COLO668 (cell line): ENCODE measurements at regions not wholly inside any gene's neighbourhood (a gene's known extent, or its start where the extent isn't known, plus 50 kb on each side); places are given as distances from the start of the nearest gene placed in this dataset.
A peak's percentile ranks its signal among the peaks of the same experiment; 100 is the strongest.
"Not testable (repeated sequence)": the region's sequence is repeated elsewhere in the genome, so short reads cannot be mapped to it uniquely, and the experiment has no call there.

Experiments
- DNase-seq: peaks from one replicate; lab custom pipeline; 2025; ENCODE audit not compliant: unreplicated experiment; lab: John Stamatoyannopoulos, UW

DNA sequence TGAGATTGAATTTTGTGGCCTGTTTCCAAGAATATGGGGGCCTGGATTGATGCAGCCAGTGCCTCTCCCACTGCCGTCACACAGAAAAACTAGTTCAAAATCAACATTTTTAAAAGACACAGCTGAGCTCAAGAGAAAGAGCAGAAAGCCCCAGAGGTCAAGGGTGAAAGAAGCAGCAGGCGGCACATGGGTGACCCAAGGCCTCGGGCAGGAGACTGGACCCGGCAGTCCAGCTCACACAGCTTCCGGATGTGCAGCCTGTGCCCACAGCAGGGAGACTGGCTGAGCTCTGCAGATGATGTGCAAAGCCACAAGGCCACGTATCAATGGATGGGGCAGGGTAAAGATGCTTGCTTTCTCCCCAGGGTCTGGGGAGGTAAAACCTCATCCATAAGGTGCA, 50.4 kb upstream of the RNF32 start:
- no peak for DNase-seq

DNA sequence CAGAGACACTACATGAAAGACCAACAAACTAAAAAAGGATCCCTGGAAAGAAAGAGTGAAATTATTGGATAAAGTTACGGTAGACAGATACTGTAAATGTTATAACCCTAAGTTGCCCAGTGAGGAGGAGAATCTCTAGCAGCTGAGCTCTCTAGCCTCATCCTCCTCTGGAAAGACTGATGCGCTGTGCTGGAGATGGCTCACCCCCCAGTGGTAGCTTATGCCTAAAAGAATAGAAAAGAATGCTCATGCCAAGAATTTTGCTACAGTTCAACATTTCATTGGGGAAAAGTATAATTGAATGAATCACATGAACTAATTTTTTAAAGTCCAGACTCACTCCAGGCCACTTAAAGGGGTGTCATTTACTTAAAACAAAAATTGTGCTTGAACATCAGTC, 50.8 kb upstream of the RNF32 start:
- DNase-seq = no peak

DNA sequence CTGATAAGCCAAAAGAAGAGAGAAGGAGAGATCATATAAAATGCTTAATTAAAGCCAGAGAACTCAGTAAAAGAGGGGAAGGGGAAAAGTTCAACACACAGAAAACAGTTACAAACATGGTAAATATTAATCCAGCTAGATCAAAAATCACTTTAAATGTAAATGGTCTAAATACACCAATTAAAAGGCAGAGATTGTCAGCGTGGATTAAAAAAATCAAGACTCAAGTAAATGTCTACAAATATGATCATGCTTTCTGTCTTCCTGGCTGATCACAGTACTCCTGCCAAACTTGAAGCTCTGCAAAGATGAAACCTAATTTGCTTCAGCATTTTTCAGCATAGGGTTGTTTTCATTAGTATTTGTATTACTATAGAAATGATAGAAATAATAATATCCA, 54.6 kb upstream of the RNF32 start:
- no peak for DNase-seq

DNA sequence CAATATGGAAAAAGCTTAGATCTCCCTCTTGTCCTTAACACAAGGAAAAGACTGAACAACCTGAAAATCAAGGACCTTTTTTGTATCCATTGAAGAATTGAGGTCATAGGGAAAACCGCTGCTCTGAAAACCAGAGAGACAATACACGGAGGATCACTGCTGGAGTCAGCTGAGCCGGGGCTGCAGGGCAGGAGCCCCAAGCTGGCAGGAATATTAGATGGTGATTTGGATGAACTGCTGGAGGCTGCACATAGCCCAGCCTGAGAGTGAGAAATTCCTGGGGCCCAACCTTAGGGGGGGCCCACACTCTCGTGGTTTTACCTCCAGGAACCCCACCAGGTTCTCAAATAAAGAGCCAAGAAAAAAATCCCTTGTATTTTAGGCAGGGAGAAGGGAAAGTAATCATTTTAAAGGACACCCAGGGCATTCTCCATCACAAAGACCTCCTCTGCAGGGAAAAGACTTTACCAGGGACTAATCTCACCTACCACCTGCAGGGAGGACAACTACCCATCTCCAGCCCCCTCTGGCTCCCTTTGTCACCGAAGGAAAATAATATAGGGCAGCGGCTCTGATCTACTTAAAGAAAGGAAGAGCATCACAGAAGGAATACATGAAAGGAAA, 55.4 kb upstream of the RNF32 start:
- DNase-seq = no peak

DNA sequence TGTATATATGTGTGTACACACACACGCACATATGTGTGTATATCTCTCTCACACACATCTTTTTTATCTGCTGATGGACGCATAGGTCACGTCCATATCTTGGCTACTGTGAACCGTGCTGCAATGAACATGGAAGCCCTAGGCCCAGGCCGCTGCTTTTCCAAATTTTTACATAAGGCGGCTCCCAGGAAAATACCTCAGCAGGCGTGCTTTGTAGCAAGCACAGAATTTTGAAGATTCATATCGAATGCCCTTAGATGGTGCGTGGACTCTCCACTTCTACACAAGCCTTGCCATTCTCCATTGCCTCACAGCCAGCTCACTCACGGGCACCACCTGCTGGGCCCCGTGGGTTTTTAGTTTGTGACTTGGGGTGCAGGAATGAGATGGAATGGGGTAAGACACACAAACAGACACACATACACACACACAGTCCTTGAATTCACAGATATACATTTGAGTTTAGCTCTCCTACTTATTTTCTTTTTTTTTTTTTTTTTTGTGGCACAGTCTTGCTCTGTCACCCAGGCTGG, 57.9 kb upstream of the RNF32 start:
- DNase-seq = no peak

DNA sequence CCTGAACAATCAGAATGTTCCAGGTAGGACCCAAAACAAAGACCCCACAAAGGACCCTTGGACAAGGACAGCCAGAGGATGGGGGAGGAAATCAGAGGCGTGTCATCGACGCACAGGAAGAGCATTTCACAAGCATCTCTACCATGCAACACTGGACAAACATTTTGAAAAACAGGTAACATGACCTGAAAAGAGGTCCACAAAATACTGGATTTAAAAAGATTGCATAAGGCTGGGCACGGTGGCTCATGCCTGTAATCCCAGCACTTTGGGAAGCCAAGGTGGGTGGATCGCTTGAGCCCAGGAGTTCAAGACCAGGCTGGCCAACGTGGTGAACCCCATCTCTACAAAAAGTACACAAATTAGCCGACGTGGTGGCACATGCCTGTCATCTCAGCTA, 60.5 kb upstream of the RNF32 start:
- no peak for DNase-seq

DNA sequence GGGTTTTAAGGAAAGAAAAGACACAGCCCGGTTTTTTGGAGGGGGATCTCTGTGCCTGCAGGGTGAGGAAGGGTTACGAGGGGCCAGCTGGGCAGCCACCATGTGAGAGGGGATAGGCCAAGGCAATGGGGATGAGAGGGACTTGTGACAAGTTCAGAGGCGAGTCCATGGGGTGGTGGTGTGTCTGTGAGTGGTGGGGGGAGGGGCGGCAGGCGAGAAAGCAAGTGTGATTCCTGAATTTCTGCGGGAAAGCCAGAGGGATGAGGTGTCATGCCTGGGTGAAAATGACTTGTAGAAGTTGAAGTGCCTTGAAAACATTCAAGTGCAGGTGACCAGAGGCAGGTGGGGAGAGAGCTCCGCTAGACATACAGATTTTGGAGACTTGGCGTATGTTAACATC, 61.0 kb upstream of the RNF32 start:
- DNase-seq = no peak

DNA sequence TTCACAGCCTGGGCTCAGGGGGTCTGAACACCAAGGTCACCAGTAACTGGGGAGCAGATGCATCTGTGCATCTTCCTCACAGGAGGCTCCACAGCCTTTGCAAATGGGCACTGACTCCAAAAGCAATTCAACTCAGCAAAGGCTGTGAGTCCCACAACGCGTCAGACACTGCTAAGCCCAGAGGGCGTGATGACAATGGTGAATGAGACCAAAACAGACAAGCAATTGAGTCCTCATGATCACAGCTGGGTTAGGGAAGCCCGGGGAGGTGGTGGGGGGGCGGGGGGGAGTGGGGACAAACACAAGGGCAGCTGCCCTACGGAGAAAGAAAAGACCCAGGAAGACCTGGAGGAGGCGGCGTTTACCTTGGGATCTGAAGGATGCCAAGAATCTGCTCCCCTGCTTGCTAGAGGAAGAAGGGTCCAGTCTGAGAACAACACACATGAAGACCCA, 61.6 kb upstream of the RNF32 start:
- DNase-seq = no peak

DNA sequence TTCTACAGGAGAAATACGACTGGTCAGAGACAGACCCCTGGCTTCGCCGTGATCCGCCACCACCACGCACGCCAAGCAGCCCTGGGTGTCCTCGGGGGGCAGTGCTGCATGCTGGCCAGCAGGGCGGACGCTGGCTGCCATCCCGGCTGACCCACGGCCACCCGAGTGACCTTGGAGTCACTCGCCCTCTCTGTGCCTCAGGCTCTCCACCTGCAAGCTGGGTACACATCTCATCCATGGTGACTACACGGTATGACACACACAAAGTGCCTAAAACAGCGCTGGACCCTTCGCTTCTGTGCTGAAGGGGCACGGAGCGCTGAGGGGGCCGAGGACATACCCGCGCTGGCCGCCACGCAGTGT, 62.0 kb upstream of the RNF32 start:
- no peak for DNase-seq

DNA sequence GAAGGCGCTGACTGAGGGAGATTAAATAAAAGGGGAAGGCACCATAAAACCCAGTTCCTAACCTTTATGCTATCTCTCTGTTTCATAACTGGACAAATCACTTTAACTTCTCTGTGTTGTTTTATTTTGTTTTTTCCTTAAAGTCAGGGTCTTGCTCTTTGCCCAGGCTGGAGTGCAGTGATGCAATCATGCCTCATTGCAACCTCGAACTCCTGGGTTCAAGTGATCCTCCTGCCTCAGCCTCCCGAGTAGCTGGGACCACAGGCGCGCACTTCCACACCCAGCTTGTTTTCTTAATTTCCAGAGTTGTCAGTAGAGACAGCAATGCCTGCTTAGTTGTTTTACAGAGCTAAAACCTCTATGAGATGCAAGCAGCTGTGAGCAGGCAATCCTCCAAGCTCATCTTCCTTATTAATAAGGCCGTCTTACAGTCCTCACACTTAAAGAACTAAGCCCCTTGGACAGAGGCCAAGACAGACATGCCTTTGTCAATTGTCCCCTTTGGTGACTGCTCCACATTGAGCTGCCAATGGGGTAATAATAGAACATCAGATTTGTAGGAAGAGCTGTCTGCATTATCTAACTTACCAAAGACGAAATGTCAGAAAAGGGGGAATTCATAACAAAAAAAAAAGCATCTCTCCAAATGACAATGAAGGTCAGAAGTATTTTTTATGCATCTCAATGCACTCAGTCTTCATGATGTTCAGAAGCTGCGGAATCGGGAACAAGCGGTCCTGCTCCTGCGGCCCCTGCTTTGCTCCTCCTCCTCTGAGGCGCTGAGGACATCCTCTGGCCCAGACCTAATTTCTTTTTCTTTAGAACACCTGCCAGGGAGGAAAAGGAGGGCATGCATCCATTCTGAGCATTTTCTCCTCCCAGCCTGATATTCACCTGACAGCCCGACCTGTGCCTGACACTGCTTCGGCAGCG, 62.7 kb upstream of the RNF32 start:
- DNase-seq = no peak

DNA sequence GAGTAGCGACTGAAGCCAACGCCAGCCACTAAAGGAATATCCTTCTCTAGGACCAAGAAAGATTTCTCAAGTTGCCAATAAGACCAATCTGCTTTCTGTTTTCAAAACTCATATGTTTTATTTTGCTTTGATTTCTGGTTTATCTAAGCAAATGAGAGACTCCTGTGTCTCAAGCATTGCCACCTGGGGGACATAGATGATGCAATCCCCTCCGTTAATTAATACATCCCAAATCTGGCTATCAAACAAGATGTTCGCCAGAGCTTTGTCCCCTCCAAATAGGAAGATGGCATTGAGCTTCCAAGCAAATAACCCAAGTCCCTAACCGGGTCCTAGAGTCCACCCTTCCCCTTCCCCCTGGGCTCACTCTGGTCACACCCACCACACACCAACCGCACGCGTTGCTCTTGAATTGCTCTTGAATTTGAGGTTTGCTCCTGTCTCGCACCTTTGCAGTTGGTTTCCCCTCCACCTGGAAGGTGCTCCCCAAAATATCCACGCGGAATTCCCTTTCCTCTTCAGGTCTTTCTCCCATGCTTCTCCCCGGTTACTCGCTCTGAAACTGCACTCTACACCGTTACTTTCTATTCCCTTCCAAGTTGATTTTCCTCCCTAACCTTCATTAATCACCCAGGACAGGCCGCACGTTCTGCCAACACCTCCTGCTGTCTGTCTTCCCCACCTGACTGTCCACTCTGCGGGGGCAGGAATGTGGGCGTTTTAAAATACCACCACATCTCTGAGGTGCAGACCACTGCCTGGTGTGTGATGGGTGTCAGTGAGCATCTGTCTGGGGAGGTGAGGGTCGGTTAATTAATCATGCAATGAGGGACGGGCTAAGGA, 64.1 kb upstream of the RNF32 start:
- DNase-seq = no peak

DNA sequence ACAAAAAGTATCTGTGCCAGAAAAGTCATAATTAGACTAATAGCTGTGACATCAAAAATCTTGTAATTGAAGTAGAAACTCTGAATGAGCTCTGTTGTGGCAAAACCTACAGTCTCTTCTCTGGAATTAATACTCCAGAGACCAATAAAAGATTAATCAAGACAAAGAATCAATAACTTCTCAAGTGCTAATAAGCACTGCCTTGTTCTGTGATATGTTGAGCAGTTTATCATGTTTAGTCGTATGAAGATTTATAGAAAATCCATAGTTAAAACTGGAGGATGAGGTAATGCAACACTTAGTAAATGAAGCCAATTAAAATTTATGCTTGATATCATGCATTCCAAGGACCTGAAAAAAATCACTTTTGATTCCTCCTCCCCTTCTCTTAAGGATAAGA, 72.3 kb upstream of the RNF32 start:
- no peak for DNase-seq

DNA sequence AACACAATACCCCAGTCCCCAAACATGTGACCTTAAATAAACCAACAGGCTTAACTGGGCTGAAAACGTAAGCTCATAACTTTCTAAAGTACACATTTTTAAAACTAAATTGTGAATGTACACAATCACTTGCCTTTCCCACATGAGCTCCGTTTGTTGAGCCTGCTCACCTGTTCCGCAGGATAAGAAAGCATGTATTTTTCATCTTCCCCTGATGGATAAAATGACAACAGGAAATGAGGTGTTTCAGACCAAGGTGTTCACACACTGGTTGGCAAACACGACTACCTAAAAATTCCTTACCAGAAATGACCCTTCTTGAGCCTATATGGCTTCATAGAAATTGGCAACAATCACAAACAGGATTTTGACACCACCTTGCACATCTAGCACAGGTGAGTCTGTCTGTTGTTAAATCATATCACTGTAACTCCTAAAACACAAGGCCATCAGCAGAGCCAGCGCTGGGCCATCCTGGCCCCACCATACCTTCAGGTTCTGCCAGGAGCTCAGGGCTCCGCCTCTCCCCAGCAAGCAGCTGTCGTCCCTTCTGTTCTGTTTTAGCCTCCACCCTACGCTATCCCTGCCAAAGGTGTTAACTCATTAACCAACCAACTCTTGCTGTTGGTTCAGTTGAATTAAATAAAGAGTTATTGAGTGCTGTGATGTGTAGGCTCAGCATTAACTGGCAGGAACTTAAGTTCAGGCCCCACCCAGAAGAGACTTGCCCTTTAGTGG, 73.6 kb upstream of the RNF32 start:
- no peak for DNase-seq

DNA sequence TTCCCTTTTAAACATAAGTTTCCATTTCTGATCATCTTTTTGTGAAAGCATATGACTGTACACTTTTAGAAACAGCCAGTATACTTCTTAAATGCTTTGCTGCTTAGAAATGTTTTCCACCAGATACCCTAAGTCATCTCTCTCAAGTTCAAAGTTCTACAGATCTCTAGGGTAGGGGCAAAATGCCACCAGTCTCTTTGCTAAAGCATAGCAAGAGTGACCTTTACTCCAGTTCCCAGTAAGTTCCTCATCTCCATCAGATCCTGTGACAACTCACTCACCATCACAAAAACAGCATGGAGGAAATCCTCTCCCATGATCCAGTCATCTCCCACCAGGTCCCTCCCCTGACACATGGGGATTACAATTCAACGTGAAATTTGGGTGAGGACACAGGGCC, 75.6 kb upstream of the RNF32 start:
- DNase-seq = not testable (repeated sequence)

DNA sequence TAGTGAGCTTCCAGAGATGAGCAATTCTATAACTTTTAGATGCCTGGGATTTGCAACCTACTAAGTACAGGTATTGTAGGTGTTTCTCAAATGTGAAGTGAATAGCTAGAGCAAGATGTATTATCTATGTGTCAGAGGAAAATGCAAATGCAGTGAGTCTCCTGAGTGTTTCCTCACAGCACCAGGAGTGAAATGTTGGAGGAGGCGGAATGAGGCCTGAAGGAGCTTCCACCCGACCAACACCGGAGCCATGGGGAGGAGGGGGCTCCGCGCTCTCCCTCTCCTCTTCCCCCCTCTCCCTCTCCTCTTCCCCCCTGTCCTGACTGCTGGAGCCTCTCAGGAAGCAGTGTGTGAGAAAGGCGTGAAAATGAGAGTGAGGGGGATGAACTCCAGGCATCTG, 79.9 kb upstream of the RNF32 start:
- DNase-seq = no peak

DNA sequence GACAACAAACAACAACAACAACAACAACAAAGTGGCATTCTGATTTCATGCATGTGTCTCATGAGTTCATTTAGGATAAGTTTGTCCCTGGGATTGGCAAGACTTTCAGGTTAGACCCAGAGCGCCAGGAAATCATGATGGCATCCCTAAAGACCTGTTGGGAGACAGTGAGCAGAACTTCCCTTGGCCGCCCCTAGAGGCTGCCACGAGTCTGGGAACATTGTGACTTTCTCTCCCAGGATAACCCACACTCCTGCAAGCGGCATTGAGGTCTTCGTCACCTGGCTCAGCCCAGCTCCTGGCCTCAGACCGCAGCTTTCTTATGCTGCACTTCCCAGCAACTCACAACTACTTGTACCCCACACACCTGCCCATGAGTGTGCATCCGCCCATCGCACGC, 80.5 kb upstream of the RNF32 start:
- DNase-seq = no peak

DNA sequence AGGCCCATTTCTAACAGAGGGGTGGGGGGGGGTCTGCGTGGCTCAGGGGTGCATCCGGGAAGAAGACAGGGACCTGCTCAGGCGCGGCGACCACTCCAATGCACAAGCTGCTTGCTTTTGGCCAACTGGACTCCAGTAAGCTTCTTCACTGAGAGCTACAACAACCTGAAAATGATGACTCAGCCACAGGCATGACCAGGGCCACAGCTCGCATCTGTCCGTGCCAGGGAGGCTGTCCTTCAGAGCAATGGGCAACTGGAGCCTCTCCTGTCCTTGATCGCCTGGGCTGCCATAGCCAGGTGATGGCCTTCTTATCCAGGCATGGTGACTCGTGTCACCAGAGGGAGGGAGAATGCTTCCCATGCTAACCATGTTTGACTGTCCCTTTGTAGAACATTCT, 81.6 kb upstream of the RNF32 start:
- no peak for DNase-seq

DNA sequence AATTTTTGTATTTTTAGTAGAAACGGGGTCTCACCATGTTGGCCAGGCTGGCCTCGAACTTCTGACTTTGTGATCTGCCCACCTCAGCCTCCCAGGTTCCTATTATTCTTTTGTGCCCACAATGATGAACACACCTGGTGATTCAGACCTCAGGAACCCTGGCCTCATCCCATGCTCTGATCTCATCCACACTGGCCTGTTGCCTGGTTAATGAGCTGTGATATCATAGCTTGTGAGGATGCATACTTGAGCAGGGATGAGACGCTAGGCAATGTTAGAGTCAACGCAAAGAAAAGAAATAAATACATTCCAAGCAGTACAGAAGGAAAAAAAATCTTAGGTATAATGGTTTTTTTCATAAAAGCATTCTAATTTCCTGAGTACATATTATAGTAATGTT, 82.4 kb upstream of the RNF32 start:
- DNase-seq = no peak

DNA sequence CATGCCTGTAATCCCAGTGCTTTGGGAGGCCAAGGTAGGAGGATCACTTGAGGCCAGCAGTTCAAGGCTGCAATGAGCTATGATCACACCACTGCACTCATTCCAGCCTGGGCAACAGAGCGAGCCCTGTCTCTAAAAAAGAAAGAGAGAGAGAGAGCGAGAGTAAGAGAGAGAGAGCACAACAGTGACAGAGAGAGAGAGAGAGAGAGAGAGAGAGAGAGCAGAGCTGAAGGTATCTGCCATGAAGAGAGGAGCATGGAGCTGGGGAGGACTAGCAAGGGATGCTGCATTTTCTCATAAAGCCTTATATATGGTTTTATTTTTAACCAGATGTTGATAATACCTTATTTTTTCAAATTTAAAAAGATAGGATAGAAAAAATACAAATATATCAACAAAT, 84.5 kb upstream of the RNF32 start:
- no peak for DNase-seq

DNA sequence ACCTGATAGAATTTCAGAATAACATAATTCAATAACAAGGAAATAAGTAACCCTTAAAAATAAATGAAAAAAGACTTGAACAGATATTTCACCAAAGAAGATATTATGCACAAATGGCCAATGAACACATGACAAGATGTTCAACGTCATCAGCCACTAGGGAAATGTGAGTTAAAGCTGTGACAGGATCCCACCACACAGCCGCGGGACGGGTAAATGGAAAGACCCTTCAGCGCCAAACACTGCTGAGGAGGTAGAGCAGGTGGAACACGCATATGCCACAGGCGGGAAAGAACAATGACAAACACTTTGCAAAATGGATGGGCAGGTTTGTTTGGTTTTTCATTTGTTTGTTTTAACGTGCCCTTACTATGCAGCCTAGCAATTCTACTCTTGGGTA, 86.1 kb upstream of the RNF32 start:
- peak; percentile 51 for DNase-seq

DNA sequence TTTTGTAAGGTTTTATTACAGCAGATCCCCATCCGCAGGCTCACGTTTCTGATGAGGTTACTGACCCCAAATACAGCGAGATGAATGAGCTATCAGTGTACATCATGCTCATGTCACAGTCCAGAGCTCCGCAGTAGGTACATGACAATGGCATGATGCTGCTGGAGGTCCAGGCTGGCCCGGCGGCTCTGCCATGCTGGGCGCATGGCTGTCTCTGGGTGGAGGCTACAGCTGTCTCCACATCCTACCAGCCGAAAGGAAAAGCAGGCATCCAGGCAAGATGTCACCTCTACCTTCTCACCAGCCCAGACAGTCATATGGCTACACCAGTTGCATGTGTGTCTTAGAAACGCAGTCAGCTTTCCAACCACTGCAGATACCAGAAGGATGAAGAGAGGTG, 90.9 kb upstream of the RNF32 start:
- no peak for DNase-seq
